ENCODE measurements at regions not wholly inside any gene's neighbourhood (a gene's known extent, or its start where the extent isn't known, plus 50 kb on each side); places are given as distances from the start of the nearest gene placed in this dataset.

- 27 to 69% methylated on average over 7 of the region's 7 CpGs for WGBS, 2 donors
- no peak for DNase-seq
- no peaks in the 10 kb centered on the region for H3K36me3 ChIP-seq
- no peak overlapping the region for H3K27ac ChIP-seq
- H3K4me3 ChIP-seq = no peak overlapping the region
- no peak for TF ChIP-seq POLR2A (IDR thresholded peaks at IDR 0.05)
- no peak for TF ChIP-seq CTCF (IDR thresholded peaks at IDR 0.05)
- H3K4me1 ChIP-seq = no peaks in the 10 kb centered on the region
- H3K9me3 ChIP-seq = peaks cover 0 to 12% (median 9%) of the 10 kb centered on the region in 3 donors
- H3K27me3 ChIP-seq = peaks cover 0 to 44% (median 0%) of the 10 kb centered on the region in 4 donors
- intact Hi-C loops (cut with DNase I) = no loop called here
These were observed 553.5 kb downstream of the TBC1D22A start for GRCh38 chr22:47315862-47316419.

DNA sequence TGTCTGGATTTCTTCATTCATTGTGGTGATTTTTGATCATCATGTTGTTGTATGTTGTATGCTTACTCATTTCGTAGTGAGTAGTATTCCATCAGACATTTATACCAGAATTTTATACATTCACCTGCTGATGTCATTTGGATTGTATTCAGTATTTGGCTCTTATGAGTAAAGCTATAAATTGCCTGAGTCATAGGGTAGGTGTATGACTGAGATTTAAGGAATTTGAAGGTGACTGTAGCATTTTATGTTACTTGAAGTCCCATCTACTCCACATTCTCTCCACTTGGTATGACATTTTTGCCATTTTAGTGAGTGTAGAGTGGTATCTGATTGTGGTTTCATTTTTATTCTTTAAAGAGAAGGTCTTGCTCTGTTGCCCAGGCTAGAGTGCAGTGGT is 548.2 kb downstream of the TBC1D22A start:
- WGBS, 2 donors = 32 to 44% methylated on average over 1 of the region's 1 CpG
- DNase-seq = no peak
- H3K27me3 ChIP-seq = peaks cover 0 to 8% (median 0%) of the 10 kb centered on the region in 4 donors
- TF ChIP-seq CTCF (IDR thresholded peaks at IDR 0.05) (no peak), POLR2A (IDR thresholded peaks at IDR 0.05) (no peak)
- intact Hi-C loops (cut with DNase I) = no loop called here
- H3K4me3 ChIP-seq = no peak overlapping the region
- no peaks in the 10 kb centered on the region for H3K36me3 ChIP-seq
- H3K27ac ChIP-seq = no peak overlapping the region
- no peaks in the 10 kb centered on the region for H3K4me1 ChIP-seq
- no peaks in the 10 kb centered on the region for H3K9me3 ChIP-seq

DNA sequence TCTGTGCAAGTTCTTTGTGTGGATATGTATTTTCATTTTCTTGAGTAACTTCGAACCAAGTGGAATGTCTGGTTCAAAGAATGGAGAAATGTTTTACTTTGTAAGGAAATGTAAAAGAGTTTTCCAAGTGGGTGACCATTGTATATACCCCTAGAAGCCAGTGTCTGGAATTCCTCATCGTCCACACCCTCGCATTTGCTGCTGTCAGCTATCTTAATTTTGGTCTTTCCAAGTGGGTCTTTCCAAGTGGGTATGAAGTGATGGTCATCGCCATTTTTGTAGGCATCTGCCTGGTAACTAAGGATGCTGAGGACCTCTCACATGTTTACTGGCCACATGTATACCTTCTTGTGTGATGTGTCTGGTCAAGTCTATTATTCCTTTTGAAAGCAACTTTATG is 547.5 kb downstream of the TBC1D22A start:
- H3K36me3 ChIP-seq = no peaks in the 10 kb centered on the region
- WGBS, 2 donors = 87 to 90% methylated on average over 4 of the region's 4 CpGs
- DNase-seq = no peak

GRCh38 chr22:47309476-47309875 is 547.0 kb downstream of the TBC1D22A start:
- Histone ChIP-seq H3K4me3 (no peak overlapping the region), H3K9me3 (no peaks in the 10 kb centered on the region), H3K36me3 (no peaks in the 10 kb centered on the region), H3K27me3 (peaks cover 0 to 7% (median 0%) of the 10 kb centered on the region in 4 donors), H3K4me1 (no peaks in the 10 kb centered on the region), H3K27ac (no peak overlapping the region)
- no peak for DNase-seq
- WGBS, 2 donors = 56 to 64% methylated on average over 6 of the region's 6 CpGs
- TF ChIP-seq POLR2A (IDR thresholded peaks at IDR 0.05) = no peak
- TF ChIP-seq CTCF (IDR thresholded peaks at IDR 0.05) = no peak
- intact Hi-C loops (cut with DNase I) = no loop called here

More for the DNA sequence above, 547.5 kb downstream of the TBC1D22A start:
- Histone ChIP-seq H3K27me3 (peaks cover 0 to 7% (median 0%) of the 10 kb centered on the region in 4 donors), H3K9me3 (no peaks in the 10 kb centered on the region), H3K4me3 (no peak overlapping the region), H3K27ac (no peak overlapping the region), H3K4me1 (no peaks in the 10 kb centered on the region)
- intact Hi-C loops (cut with DNase I) = no loop called here
- no peak for TF ChIP-seq CTCF (IDR thresholded peaks at IDR 0.05)
- TF ChIP-seq POLR2A (IDR thresholded peaks at IDR 0.05) = no peak

GRCh38 chr22:47308886-47309285 is 546.4 kb downstream of the TBC1D22A start:
- TF ChIP-seq CTCF (IDR thresholded peaks at IDR 0.05) (no peak), POLR2A (IDR thresholded peaks at IDR 0.05) (no peak)
- no peaks in the 10 kb centered on the region for H3K9me3 ChIP-seq
- H3K36me3 ChIP-seq = no peaks in the 10 kb centered on the region
- H3K27me3 ChIP-seq = peaks cover 0 to 7% (median 0%) of the 10 kb centered on the region in 4 donors
- 52 to 82% methylated on average over 2 of the region's 2 CpGs for WGBS, 2 donors
- intact Hi-C loops (cut with DNase I) = no loop called here
- H3K4me3 ChIP-seq = no peak overlapping the region
- H3K27ac ChIP-seq = no peak overlapping the region
- H3K4me1 ChIP-seq = no peaks in the 10 kb centered on the region
- no peak for DNase-seq

Data from esophagus squamous epithelium (tissue), 5 donors.